Ureter (tissue), 1 donor: ENCODE measurements at regions not wholly inside any gene's neighbourhood (a gene's known extent, or its start where the extent isn't known, plus 50 kb on each side); places are given as distances from the start of the nearest gene placed in this dataset.
"Not testable (repeated sequence)": the region's sequence is repeated elsewhere in the genome, so short reads cannot be mapped to it uniquely, and the experiment has no call there.

Experiments
- DNase-seq: peaks from one replicate; pipeline ENCODE4 v3.0.0-alpha.2; 2020; ENCODE audit warnings: low spot score
- donor health status: DM: yes; HTN: yes; CAD: no.

- no peak for DNase-seq
Observed at GRCh38 chr5:67985686-67986387, 229.7 kb upstream of the PIK3R1 start.

GRCh38 chr5:67984546-67984945 is 231.0 kb upstream of the PIK3R1 start:
- no peak for DNase-seq

GRCh38 chr5:67983251-67984110 is 232.1 kb upstream of the PIK3R1 start:
- DNase-seq = no peak

- DNase-seq = not testable (repeated sequence)
Observed at GRCh38 chr5:67982160-67982559, 233.4 kb upstream of the PIK3R1 start.

GRCh38 chr5:67978171-67978570 is 237.4 kb upstream of the PIK3R1 start:
- no peak for DNase-seq

GRCh38 chr5:67976891-67977601 is 238.5 kb upstream of the PIK3R1 start:
- no peak for DNase-seq

GRCh38 chr5:67976181-67976580 is 239.4 kb upstream of the PIK3R1 start:
- DNase-seq = no peak

- DNase-seq = no peak
Observed at GRCh38 chr5:67974471-67974870, 241.1 kb upstream of the PIK3R1 start.

- DNase-seq = no peak
Observed at GRCh38 chr5:67974054-67974453, 241.5 kb upstream of the PIK3R1 start.

- DNase-seq = no peak
Observed at GRCh38 chr5:67971971-67972821, 243.4 kb upstream of the PIK3R1 start.

GRCh38 chr5:67971223-67971830 is 244.2 kb upstream of the PIK3R1 start:
- DNase-seq = no peak

GRCh38 chr5:67969631-67970030 is 245.9 kb upstream of the PIK3R1 start:
- no peak for DNase-seq

- no peak for DNase-seq
Observed at GRCh38 chr5:67969176-67969575, 246.4 kb upstream of the PIK3R1 start.

GRCh38 chr5:67966712-67967111 is 248.8 kb upstream of the PIK3R1 start:
- DNase-seq = no peak

- no peak for DNase-seq
Observed at GRCh38 chr5:67964619-67965018, 250.9 kb upstream of the PIK3R1 start.

- DNase-seq = peak; percentile 52
Observed at GRCh38 chr5:67963789-67964519, 251.6 kb upstream of the PIK3R1 start.

GRCh38 chr5:67960939-67961338 is 254.6 kb upstream of the PIK3R1 start:
- DNase-seq = no peak

GRCh38 chr5:67957374-67957773 is 258.2 kb upstream of the PIK3R1 start:
- DNase-seq = no peak

GRCh38 chr5:67954351-67954750 is 261.2 kb upstream of the PIK3R1 start:
- no peak for DNase-seq

GRCh38 chr5:67942421-67942820 is 273.1 kb upstream of the PIK3R1 start:
- DNase-seq = no peak
